Stimulated activated CD8-positive, alpha-beta memory T cell treated with anti-CD3 and anti-CD28 coated beads, Interleukin-4, amount 100 ng/mL, for 1 hour (primary cell): ENCODE measurements at regions not wholly inside any gene's neighbourhood (a gene's known extent, or its start where the extent isn't known, plus 50 kb on each side); places are given as distances from the start of the nearest gene placed in this dataset.
"Not testable (repeated sequence)": the region's sequence is repeated elsewhere in the genome, so short reads cannot be mapped to it uniquely, and the experiment has no call there.

Experiments used
- DNase-seq, 2 donors: peaks; one replicate each; pipeline ENCODE4 v3.0.0-alpha.2; 2020; ENCODE audit warnings: low read depth in 2 of 2, low spot score in 1 of 2

- no peak for DNase-seq
These were observed 1235.0 kb upstream of the TENM3 start for GRCh38 chr4:181008164-181008563.

GRCh38 chr4:181013162-181013561 lies 1230.0 kb upstream of the TENM3 start:
- no peak for DNase-seq

- no peak for DNase-seq
These were observed 1226.2 kb upstream of the TENM3 start for GRCh38 chr4:181017038-181017437.

DNA sequence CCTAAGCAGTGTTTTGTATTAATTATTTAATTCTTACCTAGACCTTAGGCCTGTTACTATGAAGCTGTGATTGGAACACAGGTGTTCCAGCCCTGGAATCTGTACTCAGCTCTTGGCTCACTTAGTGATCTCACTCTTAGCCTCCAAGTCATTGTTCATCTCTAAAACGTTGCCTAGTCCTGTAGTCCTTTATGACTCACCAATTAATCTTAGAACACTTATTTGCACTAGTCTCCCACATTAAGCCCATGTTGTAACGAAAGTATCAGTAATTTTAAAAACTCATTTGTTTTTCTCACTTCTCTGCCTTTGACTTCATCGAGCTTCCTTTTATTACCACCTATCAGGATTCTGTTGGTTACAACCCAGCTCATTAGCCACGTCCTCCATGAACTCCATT lies 1224.7 kb upstream of the TENM3 start:
- no peak for DNase-seq

DNA sequence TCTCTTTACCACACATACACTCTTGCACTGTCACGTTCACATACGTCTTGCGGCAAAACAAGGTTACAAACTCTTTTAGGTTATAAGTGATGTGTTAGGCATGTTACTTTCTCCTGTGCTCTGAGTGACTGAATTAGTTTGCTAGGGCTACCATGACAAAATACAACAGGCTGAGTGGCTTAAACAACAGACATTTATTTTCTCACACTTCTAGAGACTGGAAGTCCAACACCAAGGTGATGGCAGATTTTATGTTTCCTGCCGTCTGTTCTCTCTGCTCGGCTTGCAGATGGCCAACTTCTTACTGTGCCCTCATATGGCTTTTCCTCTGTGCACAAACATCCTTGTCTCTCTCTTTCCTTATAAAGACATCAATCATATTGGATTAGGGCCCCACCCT lies 1224.3 kb upstream of the TENM3 start:
- no peak for DNase-seq

DNA sequence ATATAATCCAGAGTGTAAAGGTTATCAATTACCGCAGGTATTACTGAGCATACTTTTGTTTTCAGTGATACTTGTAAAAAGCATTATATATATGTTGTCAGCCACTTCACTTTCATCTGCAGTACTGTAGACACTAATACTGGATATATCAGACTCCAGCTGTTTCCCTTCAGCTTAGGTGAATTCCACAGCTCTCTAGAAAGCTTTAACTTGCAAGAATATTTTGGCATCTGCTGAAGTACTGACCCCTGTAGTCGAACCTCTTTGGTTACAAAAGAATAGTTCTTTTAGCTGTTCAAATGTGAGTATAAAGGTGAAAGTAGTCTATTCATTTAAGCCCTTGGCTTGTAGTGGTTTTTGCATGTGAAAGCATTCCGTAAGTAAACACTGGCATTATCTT lies 1222.7 kb upstream of the TENM3 start:
- no peak for DNase-seq

DNA sequence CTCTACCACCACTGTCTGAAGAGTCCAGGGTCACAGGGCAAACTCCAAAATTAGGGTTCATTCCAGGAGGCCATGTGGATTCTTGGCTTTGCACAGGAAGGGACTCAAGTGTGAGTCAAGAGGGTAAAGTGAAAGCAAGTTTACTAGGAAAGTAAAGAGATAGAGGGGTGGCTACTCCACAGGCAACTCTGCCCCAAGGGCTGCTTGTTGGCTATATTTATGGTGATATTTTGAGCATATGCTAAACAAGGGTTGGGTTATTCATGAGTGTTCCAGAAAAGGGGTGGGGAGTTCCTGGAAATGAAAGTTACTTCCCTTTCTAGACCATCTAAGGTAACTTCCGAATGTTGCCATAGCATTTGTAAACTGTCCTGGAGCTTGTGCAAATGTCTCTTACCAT lies 1222.0 kb upstream of the TENM3 start:
- DNase-seq, result no peak

- not testable (repeated sequence) for DNase-seq
These were observed 1212.9 kb upstream of the TENM3 start for GRCh38 chr4:181030135-181030921.

DNA sequence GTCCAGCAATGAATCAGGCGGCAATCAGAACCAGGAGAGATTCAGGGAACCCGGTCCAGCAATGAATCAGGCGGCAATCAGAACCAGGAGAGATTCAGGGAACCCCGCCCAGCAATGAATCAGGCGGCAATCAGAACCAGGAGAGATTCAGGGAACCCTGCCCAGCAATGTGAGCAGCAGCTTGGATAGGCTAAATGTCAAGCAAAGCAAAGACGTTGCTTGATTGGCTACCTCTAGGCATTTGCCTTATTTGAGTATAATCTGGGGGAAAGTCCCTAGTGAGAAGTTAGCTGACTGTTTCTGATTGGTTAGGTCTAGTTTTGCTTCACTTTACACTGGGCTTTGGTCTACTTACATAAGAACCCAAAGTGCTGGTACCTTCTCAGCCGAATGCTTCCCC lies 1212.2 kb upstream of the TENM3 start:
- DNase-seq, result no peak

DNA sequence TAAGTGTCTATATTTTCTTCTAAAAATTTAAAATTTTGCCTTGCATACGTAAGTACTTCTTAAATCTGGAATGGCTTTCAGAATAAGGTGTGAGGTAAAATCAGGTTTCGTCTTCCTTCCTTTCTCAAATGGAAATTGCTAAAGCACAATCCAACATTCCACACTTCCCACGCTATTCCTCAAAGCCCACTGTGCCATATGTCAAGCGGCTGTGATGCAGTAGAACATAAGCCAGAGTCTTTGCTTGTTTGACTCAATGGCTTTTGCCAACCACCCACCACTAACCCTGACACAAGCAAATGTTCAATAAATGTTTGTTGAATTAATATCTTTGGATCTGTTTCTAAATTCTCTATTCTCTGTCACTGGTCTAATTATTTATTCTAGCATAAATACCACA lies 1199.7 kb upstream of the TENM3 start:
- DNase-seq, result no peak

- DNase-seq, result no peak
These were observed 1196.4 kb upstream of the TENM3 start for GRCh38 chr4:181046809-181047208.

DNA sequence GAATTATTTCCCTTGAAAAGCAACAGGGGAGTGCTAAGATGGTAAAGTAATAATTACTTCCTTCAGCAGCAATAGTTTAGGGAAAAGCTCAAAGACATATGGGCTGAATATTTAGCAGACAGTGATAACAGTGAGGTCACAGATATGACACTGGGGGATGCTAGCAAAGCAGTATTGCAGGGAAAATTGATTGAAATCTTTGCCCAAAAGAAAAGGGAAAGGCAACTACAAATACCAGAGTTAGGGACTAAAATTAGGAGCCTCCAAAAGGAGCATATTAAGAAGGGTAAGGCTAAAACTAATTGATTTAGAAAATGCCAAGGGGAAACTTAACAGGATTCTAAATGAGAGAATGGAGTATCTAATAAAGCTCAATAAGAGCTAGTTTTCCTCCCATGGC lies 1191.3 kb upstream of the TENM3 start:
- DNase-seq, result no peak

GRCh38 chr4:181061787-181062186 lies 1181.4 kb upstream of the TENM3 start:
- DNase-seq, result no peak

DNA sequence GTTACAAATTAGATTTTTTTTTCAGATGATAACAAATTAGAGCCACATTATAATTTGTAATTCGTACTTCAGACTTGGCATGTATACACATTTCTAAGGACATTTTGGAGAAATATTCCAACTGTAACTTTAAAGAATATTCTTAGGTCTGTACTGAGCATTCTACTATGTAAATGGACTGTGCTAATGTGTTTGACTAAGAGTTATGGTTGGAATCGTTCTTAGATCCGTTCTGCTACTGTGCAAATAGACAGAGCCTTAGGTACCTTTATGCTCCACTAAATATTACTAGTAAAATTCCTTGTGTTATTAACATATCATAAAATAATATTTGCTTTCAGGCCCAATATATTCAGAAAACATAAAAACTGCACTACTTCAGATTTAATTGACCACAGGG lies 1180.0 kb upstream of the TENM3 start:
- no peak for DNase-seq

GRCh38 chr4:181077341-181077740 lies 1165.9 kb upstream of the TENM3 start:
- no peak for DNase-seq

DNA sequence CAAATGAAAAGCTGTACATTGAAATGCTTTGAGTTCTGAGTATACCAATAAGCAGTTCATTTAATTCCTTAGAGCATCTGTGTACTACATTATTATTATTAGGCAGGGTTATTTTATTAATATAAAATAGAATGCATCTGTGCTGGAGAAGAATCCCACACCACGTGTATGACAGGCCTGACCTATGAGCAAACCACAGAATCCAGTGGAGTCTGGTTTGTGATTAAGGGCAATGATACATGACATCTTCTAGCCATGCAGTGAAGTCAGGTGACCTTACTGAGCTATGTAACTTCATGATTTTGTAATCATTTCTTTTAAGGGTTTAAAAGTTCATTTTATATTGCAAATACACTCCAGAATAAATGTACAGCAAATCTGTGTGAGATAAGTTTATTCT lies 1165.0 kb upstream of the TENM3 start:
- no peak for DNase-seq

GRCh38 chr4:181083757-181084361 lies 1159.3 kb upstream of the TENM3 start:
- DNase-seq, result no peak

DNA sequence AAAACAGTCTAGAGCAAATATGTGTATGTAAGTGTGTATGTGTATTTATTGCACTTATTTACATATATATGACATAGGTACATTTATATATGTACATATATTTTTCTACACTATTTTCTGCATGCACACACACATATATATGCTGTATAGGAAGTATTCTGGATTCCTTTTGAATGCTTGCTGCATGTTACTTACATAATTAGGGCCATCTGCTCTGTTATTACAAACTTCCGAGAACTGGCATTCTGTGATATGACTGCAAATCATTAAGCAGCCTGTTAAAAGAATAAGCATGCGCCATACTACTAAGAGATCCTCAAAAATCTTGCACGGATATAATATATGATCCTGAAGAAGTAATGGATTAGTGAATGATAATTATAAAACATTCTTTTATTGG lies 1157.6 kb upstream of the TENM3 start:
- no peak for DNase-seq

GRCh38 chr4:181105487-181105886 lies 1137.7 kb upstream of the TENM3 start:
- DNase-seq, result no peak

- no peak for DNase-seq
These were observed 1136.8 kb upstream of the TENM3 start for GRCh38 chr4:181106398-181106797.

DNA sequence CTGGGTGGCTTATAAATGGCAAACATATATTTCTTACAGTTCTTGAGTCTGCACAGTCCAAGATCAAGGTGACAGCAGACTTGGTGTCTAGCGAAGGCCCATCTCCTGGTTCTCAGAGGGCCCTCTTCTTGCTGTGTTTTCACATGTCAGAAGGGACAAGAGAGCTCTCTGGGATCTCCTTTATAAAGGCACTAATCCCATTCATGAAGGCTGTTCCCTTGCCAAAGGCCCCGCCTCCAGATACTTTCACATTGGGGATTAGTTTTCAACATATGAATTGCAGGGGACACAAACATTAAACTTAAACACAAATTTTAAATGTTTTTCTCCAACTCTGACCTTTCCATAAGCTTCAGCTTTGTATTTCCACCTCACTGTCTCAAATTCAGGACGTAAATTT lies 1135.0 kb upstream of the TENM3 start:
- no peak for DNase-seq

- DNase-seq, result no peak
These were observed 1124.0 kb upstream of the TENM3 start for GRCh38 chr4:181119186-181119585.

DNA sequence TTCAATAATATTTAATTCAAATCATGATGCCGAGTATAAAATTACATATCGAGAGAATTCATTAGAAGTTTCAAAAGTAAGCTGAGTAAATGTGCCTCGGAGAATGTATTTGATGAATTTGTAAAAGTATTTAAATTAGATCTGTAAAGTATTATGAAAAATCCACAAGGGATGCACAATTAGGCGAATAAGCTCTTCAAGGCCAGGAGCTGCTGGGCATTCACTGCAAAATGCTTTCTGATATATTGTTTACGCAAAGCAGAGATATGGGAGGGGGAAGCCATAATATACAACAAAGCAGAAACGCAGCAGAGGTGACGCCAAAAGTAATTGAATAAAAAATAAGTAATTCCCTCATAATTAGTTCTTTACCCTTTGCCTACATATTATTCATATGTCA lies 1121.5 kb upstream of the TENM3 start:
- no peak for DNase-seq
